ENCODE measurements at regions not wholly inside any gene's neighbourhood (a gene's known extent, or its start where the extent isn't known, plus 50 kb on each side); places are given as distances from the start of the nearest gene placed in this dataset.

- no peak for DNase-seq
Measured at GRCh38 chr7:33854178-33854577, 51.2 kb upstream of the BMPER start.

- DNase-seq = no peak
Measured at GRCh38 chr7:33854801-33855350, 50.5 kb upstream of the BMPER start.

All from tongue (tissue), 1 donor.